Transverse colon (tissue), 4 donors: ENCODE measurements at regions not wholly inside any gene's neighbourhood (a gene's known extent, or its start where the extent isn't known, plus 50 kb on each side); places are given as distances from the start of the nearest gene placed in this dataset.

Experiments
- DNase-seq: peaks from one replicate; pipeline ENCODE4 v3.0.0-alpha.2; 2019
- H3K27ac ChIP-seq, 4 donors: fragments of 200-600 bp; sonication (generic); 2 replicates each; pipeline ENCODE4 v1.5.1; 2016 to 2018; ENCODE audit warnings: inconsistent platforms in 4 of 4
- H3K27me3 ChIP-seq: fragments of 200-600 bp; sonication (generic); 2 replicates; pipeline ENCODE4 v1.5.1; 2017; ENCODE audit warnings: inconsistent platforms
- H3K36me3 ChIP-seq, 4 donors: fragments of 200-600 bp; sonication (generic); 2 replicates each; pipeline ENCODE4 v1.5.1; 2017 to 2019; ENCODE audit warnings: inconsistent platforms in 4 of 4
- H3K4me1 ChIP-seq, 4 donors: fragments of 200-600 bp; sonication (generic); 2 replicates each; pipeline ENCODE4 v1.5.1; 2017 to 2020; ENCODE audit warnings: inconsistent platforms in 4 of 4
- H3K4me3 ChIP-seq, 4 donors: fragments of 200-600 bp; sonication (generic); 1 replicate in 1 of 4; 2 replicates in 3 of 4; pipeline versions ENCODE4 v1.5.1 to v1.6.1; 2017 to 2019; ENCODE audit warnings: inconsistent platforms in 4 of 4
- H3K9me3 ChIP-seq, 2 donors: fragments of 200-600 bp; sonication (generic); 2 replicates each; pipeline ENCODE4 v1.5.1; 2017 to 2019; ENCODE audit warnings: inconsistent platforms in 2 of 2
- EP300 ChIP-seq: sonication (generic); formaldehyde crosslinking; IDR thresholded peaks from one replicate; pipeline ENCODE4 v1.6.1; 2017; ENCODE audit warnings: antibody characterized with exemption, low read depth
- POLR2A ChIP-seq: fragments of 450-650 bp; IDR thresholded peaks from one replicate; pipeline ENCODE4 v1.6.1; 2016; ENCODE audit warnings: antibody characterized with exemption, mild to moderate bottlenecking, moderate library complexity
- POLR2AphosphoS5 ChIP-seq, 3 donors: sonication (generic); formaldehyde crosslinking; IDR thresholded peaks; one replicate each; pipeline ENCODE4 v1.6.1; 2016; ENCODE audit warnings: antibody characterized with exemption in 3 of 3
- WGBS, 2 donors: methylation state at CpG; one replicate each; pipeline ENCODE4 v1.1.5; 2018; ENCODE audit warnings: low coverage in 1 of 2; 5-methylcytosine and 5-hydroxymethylcytosine counted together
- in situ Hi-C, 4 donors: fragments of 200-750 bp; cut with MboI; loops; one replicate each; pipeline versions ENCODE4 v1.15.0 to v1.15.1; 2017; ENCODE audit warnings: low sequenced_read_pairs in 3 of 4, low pct_ligation_motif_present in 1 of 4, low pct_unique_long_range_greater_than_20kb in 1 of 4
- intact Hi-C: fragments of 100-400 bp; cut with DNase I; formaldehyde crosslinking; loops from one replicate; pipeline ENCODE4 v1.15.1; 2023; ENCODE audit warnings: low total_unique reads
- TF ChIP-seq, protein P1 (sequence below), 5 experiments: fragments of 200-600 bp in 3 of 5; fragments of 450-650 bp in 2 of 5; sonication (generic) in 3 of 5; IDR thresholded peaks; 1 replicate in 2 of 5; 2 replicates in 3 of 5; pipeline ENCODE4 v1.5.1; 2016 to 2017; ENCODE audit warnings: antibody characterized with exemption in 5 of 5, inconsistent platforms in 3 of 5, mild to moderate bottlenecking in 2 of 5, moderate library complexity in 1 of 5

GRCh38 chr5:74422030-74422429 is 218.5 kb downstream of the ENC1 start:
- H3K9me3 ChIP-seq = no peaks in the 10 kb centered on the region
- peaks cover 0 to 23% (median 7%) of the 10 kb centered on the region in 4 donors for H3K4me1 ChIP-seq
- no peak overlapping the region for H3K27ac ChIP-seq
- no peak for TF ChIP-seq POLR2A
- no peak for TF ChIP-seq EP300
- no peak for TF ChIP-seq POLR2AphosphoS5 (IDR thresholded peaks at IDR 0.05)
- TF ChIP-seq, protein P1, sequence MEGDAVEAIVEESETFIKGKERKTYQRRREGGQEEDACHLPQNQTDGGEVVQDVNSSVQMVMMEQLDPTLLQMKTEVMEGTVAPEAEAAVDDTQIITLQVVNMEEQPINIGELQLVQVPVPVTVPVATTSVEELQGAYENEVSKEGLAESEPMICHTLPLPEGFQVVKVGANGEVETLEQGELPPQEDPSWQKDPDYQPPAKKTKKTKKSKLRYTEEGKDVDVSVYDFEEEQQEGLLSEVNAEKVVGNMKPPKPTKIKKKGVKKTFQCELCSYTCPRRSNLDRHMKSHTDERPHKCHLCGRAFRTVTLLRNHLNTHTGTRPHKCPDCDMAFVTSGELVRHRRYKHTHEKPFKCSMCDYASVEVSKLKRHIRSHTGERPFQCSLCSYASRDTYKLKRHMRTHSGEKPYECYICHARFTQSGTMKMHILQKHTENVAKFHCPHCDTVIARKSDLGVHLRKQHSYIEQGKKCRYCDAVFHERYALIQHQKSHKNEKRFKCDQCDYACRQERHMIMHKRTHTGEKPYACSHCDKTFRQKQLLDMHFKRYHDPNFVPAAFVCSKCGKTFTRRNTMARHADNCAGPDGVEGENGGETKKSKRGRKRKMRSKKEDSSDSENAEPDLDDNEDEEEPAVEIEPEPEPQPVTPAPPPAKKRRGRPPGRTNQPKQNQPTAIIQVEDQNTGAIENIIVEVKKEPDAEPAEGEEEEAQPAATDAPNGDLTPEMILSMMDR (IDR thresholded peaks at IDR 0.05) = no peak
- intact Hi-C loops (no loop called here), in situ Hi-C loops (loop anchor here in 2 of 4 donors (25.0 kb wide), 1 partner anchor 215 kb away; the partner anchor contains the start of gene ENC1 (in 2 of the 2))
- no peak overlapping the region for H3K4me3 ChIP-seq
- H3K27me3 ChIP-seq = no peaks in the 10 kb centered on the region
- no peaks in the 10 kb centered on the region for H3K36me3 ChIP-seq
- 60 to 67% methylated on average over 3 of the region's 3 CpGs for whole genome bisulfite sequencing, 2 donors
- DNase-seq = no peak

- Histone ChIP-seq H3K27ac (no peak overlapping the region), H3K27me3 (no peaks in the 10 kb centered on the region), H3K4me3 (no peak overlapping the region), H3K36me3 (no peaks in the 10 kb centered on the region), H3K9me3 (no peaks in the 10 kb centered on the region), H3K4me1 (peaks cover 0 to 28% (median 7%) of the 10 kb centered on the region in 4 donors)
- WGBS, 2 donors = 27 to 43% methylated on average over 1 of the region's 1 CpG
- TF ChIP-seq EP300 (no peak), POLR2AphosphoS5 (IDR thresholded peaks at IDR 0.05) (no peak), POLR2A (no peak)
- TF ChIP-seq, protein P1 (IDR thresholded peaks at IDR 0.05) = no peak
- in situ Hi-C loops = loop anchor here in 2 of 4 donors (25.0 kb wide), 1 partner anchor 216 kb away; the partner anchor contains the start of gene ENC1 (in 2 of the 2)
- intact Hi-C loops = no loop called here
- no peak for DNase-seq
These were observed 219.2 kb downstream of the ENC1 start for GRCh38 chr5:74421377-74421776.

- Histone ChIP-seq H3K4me1 (peaks cover 0 to 33% (median 9%) of the 10 kb centered on the region in 4 donors), H3K36me3 (no peaks in the 10 kb centered on the region), H3K27ac (no peak overlapping the region), H3K27me3 (no peaks in the 10 kb centered on the region), H3K4me3 (no peak overlapping the region), H3K9me3 (no peaks in the 10 kb centered on the region)
- DNase-seq = no peak
- TF ChIP-seq, protein P1 (IDR thresholded peaks at IDR 0.05) = no peak
- TF ChIP-seq POLR2A (no peak), POLR2AphosphoS5 (IDR thresholded peaks at IDR 0.05) (no peak)
- 63 to 76% methylated on average over 1 of the region's 1 CpG for WGBS, 2 donors
- in situ Hi-C loops (loop anchor here in 2 of 4 donors (25.0 kb wide), 1 partner anchor 216 kb away; the partner anchor contains the start of gene ENC1 (in 2 of the 2)), intact Hi-C loops (no loop called here)
These were observed 219.6 kb downstream of the ENC1 start for GRCh38 chr5:74420947-74421346.

- H3K9me3 ChIP-seq = no peaks in the 10 kb centered on the region
- WGBS, 2 donors = 67 to 75% methylated on average over 3 of the region's 3 CpGs
- no peaks in the 10 kb centered on the region for H3K36me3 ChIP-seq
- DNase-seq = no peak
- H3K4me3 ChIP-seq = no peak overlapping the region
- intact Hi-C loops (no loop called here), in situ Hi-C loops (loop anchor here in 2 of 4 donors (25.0 kb wide), 1 partner anchor 217 kb away; the partner anchor contains the start of gene ENC1 (in 2 of the 2))
- TF ChIP-seq POLR2A = no peak
- no peak for TF ChIP-seq POLR2AphosphoS5 (IDR thresholded peaks at IDR 0.05)
- no peak for TF ChIP-seq EP300
- TF ChIP-seq, protein P1 (IDR thresholded peaks at IDR 0.05) = no peak
- no peaks in the 10 kb centered on the region for H3K27me3 ChIP-seq
- peaks cover 0 to 39% (median 10%) of the 10 kb centered on the region in 4 donors for H3K4me1 ChIP-seq
- no peak overlapping the region for H3K27ac ChIP-seq
These were observed 220.3 kb downstream of the ENC1 start for GRCh38 chr5:74420220-74420619.
